Mucosa of stomach (tissue), 1 donor: ENCODE measurements at regions not wholly inside any gene's neighbourhood (a gene's known extent, or its start where the extent isn't known, plus 50 kb on each side); places are given as distances from the start of the nearest gene placed in this dataset.

Experiments used
- H3K27me3 ChIP-seq: one replicate; pipeline ENCODE4 v1.7.0; 2013; ENCODE audit warnings: mild to moderate bottlenecking, low read length; ENCODE audit not compliant: control insufficient read depth, insufficient read depth
- H3K36me3 ChIP-seq: one replicate; pipeline ENCODE4 v1.7.0; 2013; ENCODE audit warnings: low read length; ENCODE audit not compliant: control insufficient read depth, insufficient read depth
- H3K4me1 ChIP-seq: one replicate; pipeline ENCODE4 v1.7.0; 2013; ENCODE audit warnings: mild to moderate bottlenecking, low read length; ENCODE audit not compliant: control insufficient read depth, insufficient read depth
- H3K4me3 ChIP-seq: one replicate; pipeline ENCODE4 v1.7.0; 2013; ENCODE audit warnings: low read length
- H3K9ac ChIP-seq: one replicate; pipeline ENCODE4 v1.7.0; 2013; ENCODE audit warnings: mild to moderate bottlenecking, low read length, moderate library complexity
- H3K9me3 ChIP-seq: one replicate; pipeline ENCODE4 v1.7.0; 2013; ENCODE audit warnings: mild to moderate bottlenecking, low read length, moderate library complexity; ENCODE audit not compliant: control insufficient read depth
- donor health status: Pancreatic carcinoma.

DNA sequence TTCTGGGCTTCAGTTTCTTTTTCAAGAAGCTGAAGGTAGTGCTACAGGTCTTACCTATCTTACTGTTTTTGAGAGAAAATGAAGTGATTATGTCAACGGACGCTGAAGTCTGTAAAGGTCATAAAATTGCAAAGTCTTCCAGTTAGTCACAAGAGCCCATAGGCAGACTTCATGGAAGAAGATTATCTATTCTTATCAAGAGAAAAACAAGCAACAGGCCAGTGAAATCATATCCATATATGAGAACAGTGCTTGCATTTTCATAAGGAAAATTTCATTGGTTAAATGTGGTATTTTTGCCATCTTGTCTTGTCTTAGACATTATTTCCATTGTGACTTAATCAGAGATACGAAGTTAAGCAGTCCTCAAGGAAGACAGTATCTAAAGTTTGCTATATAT lies 412.7 kb upstream of the SEL1L start:
- Histone ChIP-seq H3K36me3 (no peaks in the 10 kb centered on the region), H3K9me3 (no peaks in the 10 kb centered on the region), H3K9ac (no peak overlapping the region), H3K4me1 (no peaks in the 10 kb centered on the region), H3K27me3 (no peaks in the 10 kb centered on the region), H3K4me3 (no peak overlapping the region)

DNA sequence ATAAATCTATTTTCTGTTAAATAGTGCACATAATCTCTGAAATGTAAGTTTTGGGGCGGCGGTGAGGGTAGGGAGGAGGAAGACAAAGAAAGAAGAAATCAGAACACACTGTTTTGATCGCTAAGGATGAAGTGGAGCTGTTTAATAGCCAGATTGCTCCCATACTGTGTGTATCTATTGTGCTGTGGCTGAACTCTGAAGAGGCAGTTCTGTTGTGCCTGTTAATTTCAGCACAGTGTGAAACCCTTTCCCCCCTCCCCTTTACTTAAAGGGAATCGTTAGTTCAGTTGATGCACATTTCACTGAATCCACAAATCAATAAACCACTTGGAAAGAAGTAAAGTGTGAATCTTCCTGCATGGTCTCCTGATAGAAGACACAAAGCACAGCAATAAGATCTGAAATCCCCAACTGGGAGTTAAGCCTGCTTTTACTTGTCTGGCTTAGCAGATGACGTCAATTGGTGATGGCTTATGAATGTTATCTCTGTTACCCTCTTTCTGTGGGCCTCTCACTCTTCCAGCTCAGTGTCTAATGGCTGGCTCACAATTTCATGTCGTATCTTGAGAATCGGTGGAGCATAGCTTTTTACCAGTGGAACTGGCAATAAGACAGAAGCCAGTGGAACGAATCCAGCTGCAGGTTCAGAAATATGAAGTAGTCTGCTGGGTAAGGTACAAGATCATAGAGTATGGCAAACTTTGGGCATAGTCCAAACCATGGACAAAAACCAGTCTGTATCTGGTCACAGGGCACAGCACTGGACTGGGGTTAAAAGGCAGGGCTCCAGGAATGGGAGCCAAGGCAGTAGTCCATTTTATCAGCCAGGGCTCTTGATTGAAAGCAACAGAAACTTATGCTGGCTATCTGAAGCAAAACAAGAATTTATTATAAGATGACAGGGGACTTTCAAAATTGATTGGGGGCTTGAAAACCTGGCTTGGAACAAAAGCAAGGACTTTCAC lies 413.5 kb upstream of the SEL1L start:
- Histone ChIP-seq H3K36me3 (no peaks in the 10 kb centered on the region), H3K9me3 (no peaks in the 10 kb centered on the region), H3K27me3 (no peaks in the 10 kb centered on the region), H3K4me3 (no peak overlapping the region), H3K9ac (no peak overlapping the region), H3K4me1 (no peaks in the 10 kb centered on the region)

DNA sequence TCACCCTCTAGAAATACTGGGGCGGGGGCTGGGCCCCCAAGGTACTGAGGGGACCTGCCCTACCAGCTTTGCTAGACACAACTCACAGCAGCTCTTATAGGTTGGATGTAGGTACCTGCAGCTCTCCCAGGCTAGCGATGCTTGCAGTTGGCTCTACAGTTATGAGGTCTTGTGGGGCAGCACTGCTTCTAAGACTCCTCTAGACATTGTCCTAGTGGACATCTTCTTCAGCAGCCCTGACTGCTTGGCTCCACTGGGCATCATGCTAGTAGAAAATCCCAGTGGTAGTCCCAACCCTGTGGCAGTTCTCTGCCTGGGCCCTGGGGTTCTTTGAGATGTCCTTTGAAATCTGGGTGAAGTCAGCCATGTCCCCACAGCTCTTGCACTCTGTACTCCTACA lies 419.3 kb upstream of the SEL1L start:
- Histone ChIP-seq H3K4me1 (no peaks in the 10 kb centered on the region), H3K4me3 (no peak overlapping the region)

DNA sequence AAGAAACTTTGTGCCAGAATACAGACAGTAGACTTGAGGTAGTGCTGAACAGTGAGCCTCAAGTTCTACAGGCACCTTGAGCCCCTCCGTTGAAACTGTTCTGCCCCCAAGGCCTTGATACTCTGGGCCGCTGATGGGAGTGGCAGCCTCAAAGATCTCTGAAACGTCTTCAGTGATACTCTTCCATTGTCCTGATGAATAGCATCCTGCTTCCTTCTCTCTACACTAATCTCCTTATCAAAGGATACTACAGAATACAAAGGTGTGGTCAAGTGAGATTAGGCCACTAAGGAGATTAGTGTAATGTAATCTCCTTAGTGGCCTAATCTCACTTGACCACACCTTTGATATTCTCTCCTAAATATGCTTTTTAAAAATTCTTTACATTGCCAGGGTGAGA lies 419.8 kb upstream of the SEL1L start:
- no peak overlapping the region for H3K9ac ChIP-seq
- H3K9me3 ChIP-seq = no peaks in the 10 kb centered on the region
- H3K27me3 ChIP-seq = no peaks in the 10 kb centered on the region
- no peaks in the 10 kb centered on the region for H3K4me1 ChIP-seq
- H3K36me3 ChIP-seq = no peaks in the 10 kb centered on the region
- no peak overlapping the region for H3K4me3 ChIP-seq

More for the DNA sequence above, 419.3 kb upstream of the SEL1L start:
- Histone ChIP-seq H3K9ac (no peak overlapping the region), H3K9me3 (no peaks in the 10 kb centered on the region), H3K27me3 (no peaks in the 10 kb centered on the region), H3K36me3 (no peaks in the 10 kb centered on the region)

DNA sequence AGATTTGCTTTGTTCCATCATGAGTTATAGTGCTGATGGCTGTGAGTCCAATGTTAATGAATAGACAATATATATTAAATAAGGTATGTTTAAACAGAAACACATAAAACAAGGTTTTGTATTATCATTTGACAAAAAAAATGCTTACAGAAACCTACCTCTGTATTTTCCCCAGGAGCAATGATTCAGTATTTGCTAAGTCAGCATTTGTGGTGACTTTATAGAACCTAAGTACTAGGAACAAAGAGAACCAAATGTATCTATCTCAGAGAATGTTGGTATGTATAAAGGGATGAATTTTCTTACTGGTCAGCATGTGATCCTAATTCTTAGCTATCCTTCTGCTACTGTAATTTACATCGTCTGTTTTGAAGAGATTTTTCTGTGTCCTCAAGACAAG lies 421.5 kb upstream of the SEL1L start:
- no peaks in the 10 kb centered on the region for H3K27me3 ChIP-seq
- no peaks in the 10 kb centered on the region for H3K36me3 ChIP-seq
- no peak overlapping the region for H3K9ac ChIP-seq
- no peak overlapping the region for H3K4me3 ChIP-seq
- H3K4me1 ChIP-seq = no peaks in the 10 kb centered on the region
- no peaks in the 10 kb centered on the region for H3K9me3 ChIP-seq

DNA sequence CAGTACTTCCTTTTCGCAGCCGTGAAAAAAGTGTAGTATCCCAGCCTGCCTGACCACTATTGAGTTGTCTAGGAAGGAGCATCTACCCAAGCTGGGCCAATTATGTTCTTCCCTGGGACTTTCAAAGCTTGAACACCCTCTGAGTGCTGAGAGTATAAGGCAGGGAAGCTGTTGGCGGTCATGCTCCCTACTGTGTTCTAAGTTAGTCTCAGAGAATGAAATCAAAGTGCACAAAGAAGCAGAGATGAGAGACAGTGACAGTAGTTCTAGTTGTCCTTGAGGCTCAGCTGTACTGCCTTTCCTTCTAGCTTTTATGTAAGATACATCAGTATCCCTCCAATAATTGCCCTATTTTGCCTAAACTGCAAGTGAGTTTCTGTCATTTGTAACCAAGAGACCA lies 427.1 kb upstream of the SEL1L start:
- Histone ChIP-seq H3K36me3 (no peaks in the 10 kb centered on the region), H3K9ac (no peak overlapping the region), H3K9me3 (no peaks in the 10 kb centered on the region), H3K4me1 (no peaks in the 10 kb centered on the region), H3K27me3 (no peaks in the 10 kb centered on the region), H3K4me3 (no peak overlapping the region)

DNA sequence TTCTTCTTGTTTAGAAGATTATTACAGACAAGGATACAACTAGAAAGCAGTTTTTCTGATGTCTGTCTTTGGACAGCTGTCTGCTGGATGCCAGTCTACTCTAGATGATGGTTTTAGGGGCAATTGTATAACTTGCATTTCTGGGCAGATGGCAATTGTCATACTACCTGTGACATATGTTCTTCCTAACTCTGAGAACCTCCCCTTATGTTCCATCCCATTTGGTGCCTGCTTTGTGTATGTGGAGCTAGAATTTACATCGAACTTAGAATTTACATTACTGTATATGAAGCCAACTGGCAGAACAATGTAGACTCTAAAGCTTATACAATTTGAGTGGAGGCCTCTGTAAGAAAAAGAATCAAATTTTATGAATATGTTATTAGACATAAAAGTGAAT lies 430.2 kb upstream of the SEL1L start:
- no peak overlapping the region for H3K4me3 ChIP-seq
- H3K4me1 ChIP-seq = no peaks in the 10 kb centered on the region
- H3K27me3 ChIP-seq = no peaks in the 10 kb centered on the region

DNA sequence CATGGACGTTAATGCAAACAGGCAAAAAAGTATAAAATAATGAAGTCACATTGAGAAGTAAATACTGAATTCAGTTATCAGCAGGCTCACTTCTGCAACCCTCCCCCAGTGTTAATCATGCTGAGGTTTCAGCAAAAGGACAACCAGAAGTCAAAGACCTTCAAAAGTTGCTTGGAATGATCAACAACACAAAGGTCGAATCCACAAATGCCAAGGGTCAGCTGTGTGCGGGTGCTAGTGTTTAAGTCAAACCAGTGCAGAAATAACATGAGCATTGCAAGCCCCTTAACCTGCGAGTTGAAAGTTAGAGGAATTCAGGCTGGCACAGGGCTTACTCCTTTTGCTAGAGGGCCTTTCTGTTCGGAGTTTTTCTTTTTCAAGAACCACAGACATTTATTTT lies 436.7 kb upstream of the SEL1L start:
- no peak overlapping the region for H3K4me3 ChIP-seq
- H3K36me3 ChIP-seq = no peaks in the 10 kb centered on the region
- no peaks in the 10 kb centered on the region for H3K9me3 ChIP-seq
- no peaks in the 10 kb centered on the region for H3K27me3 ChIP-seq
- H3K9ac ChIP-seq = no peak overlapping the region
- H3K4me1 ChIP-seq = no peaks in the 10 kb centered on the region

More for the DNA sequence above, 430.2 kb upstream of the SEL1L start:
- Histone ChIP-seq H3K9me3 (no peaks in the 10 kb centered on the region), H3K36me3 (no peaks in the 10 kb centered on the region), H3K9ac (no peak overlapping the region)

DNA sequence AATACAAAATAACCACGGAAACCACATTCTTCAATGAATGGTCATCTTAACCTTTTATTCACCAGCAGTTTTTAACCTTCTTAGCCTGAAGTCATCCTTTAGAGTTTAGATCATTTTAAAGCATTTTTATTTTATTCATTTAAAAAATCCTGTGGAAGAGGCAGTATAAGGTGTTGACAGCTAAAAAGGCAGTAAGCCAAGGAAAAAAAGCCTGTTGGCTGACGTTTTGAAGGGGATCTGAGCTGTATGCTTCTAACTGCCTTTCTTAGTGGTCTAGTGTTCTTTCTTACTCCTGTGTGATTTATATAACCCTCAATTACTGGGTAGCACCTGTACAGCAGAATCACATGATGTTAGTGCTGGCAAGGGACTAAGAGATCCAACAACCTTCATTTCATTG lies 438.3 kb upstream of the SEL1L start:
- no peaks in the 10 kb centered on the region for H3K27me3 ChIP-seq
- no peak overlapping the region for H3K9ac ChIP-seq
- H3K9me3 ChIP-seq = no peaks in the 10 kb centered on the region
- no peaks in the 10 kb centered on the region for H3K4me1 ChIP-seq
- no peaks in the 10 kb centered on the region for H3K36me3 ChIP-seq
- no peak overlapping the region for H3K4me3 ChIP-seq

DNA sequence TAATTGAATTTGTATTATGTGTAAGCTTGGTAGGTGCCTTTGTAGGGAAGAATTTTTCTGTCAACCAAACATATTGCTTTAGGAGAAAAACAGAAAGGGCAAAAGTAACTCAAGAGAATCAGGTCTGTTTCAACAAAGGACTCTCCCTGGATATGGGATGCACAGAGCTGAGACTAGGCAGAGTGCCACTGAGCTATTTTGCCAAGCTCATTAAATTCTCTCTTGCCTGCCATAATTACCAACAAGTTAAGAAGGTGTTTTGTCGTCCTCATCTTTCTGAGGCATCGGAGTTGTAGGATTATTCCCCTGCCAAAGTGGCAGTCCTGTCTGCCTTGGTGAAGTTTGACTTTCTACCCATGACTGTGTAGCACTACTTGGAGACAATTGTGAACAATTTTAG lies 438.9 kb upstream of the SEL1L start:
- no peak overlapping the region for H3K4me3 ChIP-seq
- no peaks in the 10 kb centered on the region for H3K36me3 ChIP-seq
- no peaks in the 10 kb centered on the region for H3K4me1 ChIP-seq
- no peaks in the 10 kb centered on the region for H3K27me3 ChIP-seq
- no peaks in the 10 kb centered on the region for H3K9me3 ChIP-seq
- H3K9ac ChIP-seq = no peak overlapping the region

DNA sequence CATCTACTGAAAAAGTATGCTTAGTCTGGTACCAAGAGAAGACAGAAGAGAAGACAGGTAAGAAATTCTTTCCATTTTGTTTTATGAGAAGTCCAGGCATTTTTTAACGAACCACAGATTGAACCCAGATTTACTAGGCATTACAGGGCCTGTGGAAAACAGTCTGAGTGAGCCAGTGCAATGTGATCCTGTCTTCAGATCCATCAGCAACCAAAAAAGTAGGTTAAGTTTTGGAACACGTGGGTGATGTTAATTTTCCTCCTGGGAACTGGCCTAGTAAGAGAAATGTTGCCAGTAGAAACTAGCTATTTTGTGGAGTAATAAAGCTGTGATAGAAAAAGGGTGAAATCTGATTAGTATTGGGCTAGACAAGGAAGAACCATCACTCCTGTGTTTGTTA lies 440.9 kb upstream of the SEL1L start:
- H3K9ac ChIP-seq = no peak overlapping the region
- no peaks in the 10 kb centered on the region for H3K4me1 ChIP-seq
- no peaks in the 10 kb centered on the region for H3K9me3 ChIP-seq
- H3K27me3 ChIP-seq = no peaks in the 10 kb centered on the region
- no peak overlapping the region for H3K4me3 ChIP-seq
- no peaks in the 10 kb centered on the region for H3K36me3 ChIP-seq

DNA sequence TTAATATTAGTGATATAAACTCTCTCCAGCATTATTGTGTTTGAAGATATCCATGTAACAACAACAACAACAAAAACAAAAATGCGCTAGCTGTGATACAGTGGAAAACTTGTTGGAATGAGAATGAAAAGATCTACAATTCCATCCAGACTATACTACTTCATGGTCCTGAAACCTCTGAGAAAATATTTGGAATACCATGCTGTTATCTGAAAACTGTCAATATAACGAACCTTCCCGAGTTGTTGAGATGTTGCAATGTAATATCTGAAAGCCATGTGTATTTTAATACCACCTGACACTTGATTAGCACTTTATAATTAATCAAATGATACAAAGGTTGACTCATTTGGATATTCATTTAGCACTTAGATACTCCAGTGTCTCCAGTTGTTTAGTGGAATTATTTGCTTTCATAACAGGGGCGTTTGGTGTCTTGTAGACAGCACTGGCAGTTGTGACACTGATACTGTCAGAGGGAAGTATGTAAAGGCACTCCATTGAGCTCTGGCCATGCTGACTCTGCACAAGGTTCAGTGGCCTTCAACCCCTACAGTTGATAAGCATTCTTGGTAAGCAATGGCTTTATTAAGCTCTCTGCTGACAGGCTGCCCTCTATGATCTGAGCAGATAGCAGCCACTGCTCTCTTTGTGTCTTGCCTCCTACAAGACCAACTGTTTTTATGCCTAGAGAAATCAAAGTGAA lies 447.1 kb upstream of the SEL1L start:
- no peak overlapping the region for H3K9ac ChIP-seq
- no peaks in the 10 kb centered on the region for H3K4me1 ChIP-seq
- H3K27me3 ChIP-seq = no peaks in the 10 kb centered on the region
- no peaks in the 10 kb centered on the region for H3K36me3 ChIP-seq
- no peak overlapping the region for H3K4me3 ChIP-seq
- no peaks in the 10 kb centered on the region for H3K9me3 ChIP-seq
